SK-N-SH (cell line): ENCODE measurements at regions not wholly inside any gene's neighbourhood (a gene's known extent, or its start where the extent isn't known, plus 50 kb on each side); places are given as distances from the start of the nearest gene placed in this dataset.
A peak's percentile ranks its signal among the peaks of the same experiment; 100 is the strongest.

Experiments used
- CTCF ChIA-PET: fragments of 300-600, 350-600 bp; formaldehyde crosslinking; extraction: SDS; loops from one replicate; lab custom pipeline; 2021; lab: Yijun Ruan, JAX
- POLR2A ChIA-PET: fragments of 350-600 bp; sonication (Branson Sonifier 250); formaldehyde crosslinking; extraction: SDS; loops from one replicate; lab custom pipeline; 2020; ENCODE audit warnings: antibody characterized with exemption, inconsistent platforms; lab: Yijun Ruan, JAX
- DNase-seq: peaks from one replicate; pipeline ENCODE4 v3.0.0; 2012
- H2AFZ ChIP-seq: fragments of 200-600 bp; sonication (generic); 2 replicates; pipeline ENCODE4 v1.8.1; 2016; ENCODE audit warnings: antibody characterized with exemption, mild to moderate bottlenecking, low read depth
- H3F3A ChIP-seq: fragments of 200-600 bp; sonication (generic); replicated peaks from 2 replicates; pipeline ENCODE3; 2016; ENCODE audit warnings: antibody characterized with exemption, mild to moderate bottlenecking; ENCODE audit not compliant: insufficient read depth
- H3K27ac ChIP-seq, 2 experiments: fragments of 200-500 bp in 1 of 2; fragments of 200-600 bp in 1 of 2; sonication (Bioruptor generic) in 1 of 2; sonication (generic), shearing (Covaris generic) in 1 of 2; 2 replicates each; pipeline versions ENCODE4 v1.5.1 to v1.6.1; 2014 to 2016; ENCODE audit warnings: low read depth in 2 of 2, inconsistent platforms in 1 of 2, low read length in 1 of 2, mild to moderate bottlenecking in 1 of 2, mixed read lengths in 1 of 2
- H3K27me3 ChIP-seq: fragments of 200-600 bp; sonication (generic), shearing (Covaris generic); 2 replicates; pipeline ENCODE4 v1.6.1; 2016; ENCODE audit warnings: mixed run types; ENCODE audit not compliant: insufficient read depth
- H3K36me3 ChIP-seq, 2 experiments: fragments of 200-500 bp in 1 of 2; fragments of 200-600 bp in 1 of 2; sonication (Bioruptor generic) in 1 of 2; sonication (generic) in 1 of 2; replicated peaks in 1 of 2; 2 replicates each; pipeline versions ENCODE3 to v1.5.1; 2014 to 2016; ENCODE audit warnings: low read length in 1 of 2, mild to moderate bottlenecking in 1 of 2; ENCODE audit not compliant: insufficient read depth in 2 of 2, control insufficient read depth in 1 of 2
- H3K4me1 ChIP-seq, 2 experiments: fragments of 200-500 bp in 1 of 2; fragments of 200-600 bp in 1 of 2; sonication (Bioruptor generic) in 1 of 2; sonication (generic), shearing (Covaris generic) in 1 of 2; 2 replicates each; pipeline versions ENCODE4 v1.5.1 to v1.6.1; 2014 to 2016; ENCODE audit warnings: low read depth in 1 of 2, low read length in 1 of 2, mixed run types in 1 of 2; ENCODE audit not compliant: insufficient read depth in 2 of 2, control insufficient read depth in 1 of 2
- H3K4me2 ChIP-seq: fragments of 200-600 bp; sonication (generic), shearing (Covaris generic); 2 replicates; pipeline ENCODE4 v1.6.1; 2017; ENCODE audit warnings: mixed run types
- H3K4me3 ChIP-seq, 2 experiments: fragments of 200-500 bp in 1 of 2; fragments of 200-600 bp in 1 of 2; sonication (Bioruptor generic) in 1 of 2; sonication (generic), shearing (Covaris generic) in 1 of 2; 2 replicates each; pipeline versions ENCODE4 v1.5.1 to v1.8.1; 2014 to 2016; ENCODE audit warnings: low read depth in 2 of 2, inconsistent platforms in 1 of 2, low read length in 1 of 2, mild to moderate bottlenecking in 1 of 2, mixed read lengths in 1 of 2, moderate library complexity in 1 of 2
- H3K79me2 ChIP-seq: fragments of 200-600 bp; sonication (generic); 2 replicates; pipeline ENCODE4 v1.8.1; 2017; ENCODE audit warnings: mild to moderate bottlenecking; ENCODE audit not compliant: insufficient read depth
- H3K9ac ChIP-seq: fragments of 200-600 bp; sonication (generic); 2 replicates; pipeline ENCODE4 v1.6.1; 2017; ENCODE audit warnings: mixed run types
- H3K9me2 ChIP-seq: fragments of 200-600 bp; sonication (generic); 2 replicates; pipeline ENCODE4 v1.6.1; 2017; ENCODE audit warnings: mixed run types
- H3K9me3 ChIP-seq: fragments of 200-600 bp; sonication (generic); 2 replicates; pipeline ENCODE4 v1.6.1; 2017; ENCODE audit warnings: mixed run types, mild to moderate bottlenecking, moderate library complexity
- H4K20me1 ChIP-seq: fragments of 200-600 bp; sonication (generic); 2 replicates; pipeline ENCODE4 v1.6.1; 2017; ENCODE audit warnings: mild to moderate bottlenecking, mixed run types; ENCODE audit not compliant: insufficient read depth
- CHD2 ChIP-seq: fragments of 150-350 bp; IDR thresholded peaks from 2 replicates; pipeline ENCODE4 v1.6.1; 2018; ENCODE audit warnings: low read length; ENCODE audit not compliant: partially characterized antibody
- CTCF ChIP-seq: fragments of 200-600 bp; sonication (generic); IDR thresholded peaks from 2 replicates; pipeline ENCODE4 v1.6.1; 2017; ENCODE audit warnings: antibody characterized with exemption, mild to moderate bottlenecking, moderate library complexity
- ELF1 ChIP-seq: IDR thresholded peaks from 2 replicates; pipeline ENCODE4 v1.4.0; 2012
- FOSL2 ChIP-seq: IDR thresholded peaks from 2 replicates; pipeline ENCODE4 v1.4.0; 2012; ENCODE audit warnings: low read depth, mild to moderate bottlenecking, moderate library complexity, borderline replicate concordance
- FOXJ3 ChIP-seq: sonication (generic); formaldehyde crosslinking; IDR thresholded peaks from 2 replicates; pipeline ENCODE4 v1.5.1; 2020; ENCODE audit warnings: mild to moderate bottlenecking, missing genetic modification reagents
- GABPA ChIP-seq: IDR thresholded peaks from 2 replicates; pipeline ENCODE4 v1.4.0; 2012; ENCODE audit warnings: low read depth, mild to moderate bottlenecking
- IRF3 ChIP-seq: fragments of 150-350 bp; IDR thresholded peaks from 2 replicates; pipeline ENCODE4 v1.6.1; 2016; ENCODE audit warnings: mild to moderate bottlenecking, low read depth, low read length
- MAX ChIP-seq: IDR thresholded peaks from 2 replicates; pipeline ENCODE4 v1.4.0; 2012; ENCODE audit warnings: low read depth
- NRF1 ChIP-seq: IDR thresholded peaks from 2 replicates; pipeline ENCODE4 v1.6.1; 2012; ENCODE audit warnings: low read depth, mild to moderate bottlenecking, low read length
- PBX3 ChIP-seq: IDR thresholded peaks from 2 replicates; pipeline ENCODE4; 2012
- RAD21 ChIP-seq: IDR thresholded peaks from 2 replicates; pipeline ENCODE4 v1.6.1; 2012; ENCODE audit warnings: mild to moderate bottlenecking, low read length
- RXRA ChIP-seq: IDR thresholded peaks from 2 replicates; pipeline ENCODE4 v1.4.0; 2012; ENCODE audit warnings: low read depth, mild to moderate bottlenecking, borderline replicate concordance
- SIN3A ChIP-seq: IDR thresholded peaks from 2 replicates; pipeline ENCODE4 v1.6.1; 2012; ENCODE audit warnings: low read depth, mild to moderate bottlenecking, low read length, moderate library complexity, borderline replicate concordance
- SMC3 ChIP-seq: IDR thresholded peaks from 2 replicates; pipeline ENCODE4 v1.6.1; 2012; ENCODE audit warnings: low read depth, low read length, improper control_type of control experiment
- TCF12 ChIP-seq: IDR thresholded peaks from 2 replicates; pipeline ENCODE4 v1.4.0; 2012
- TEAD4 ChIP-seq: IDR thresholded peaks from 2 replicates; pipeline ENCODE4 v1.4.0; 2012; ENCODE audit warnings: mild to moderate bottlenecking, borderline replicate concordance; ENCODE audit not compliant: insufficient read depth
- USF2 ChIP-seq: fragments of 150-350 bp; IDR thresholded peaks from 2 replicates; pipeline ENCODE4 v1.6.1; 2017; ENCODE audit warnings: antibody characterized with exemption, low read length, low read depth, borderline replicate concordance
- YY1 ChIP-seq: IDR thresholded peaks from 2 replicates; pipeline ENCODE4 v1.4.0; 2012; ENCODE audit warnings: low read depth, mild to moderate bottlenecking
- WGBS: methylation state at CpG from one replicate; pipeline ENCODE4 v1.1.6; 2017; ENCODE audit warnings: low lambda C conversion rate; 5-methylcytosine and 5-hydroxymethylcytosine counted together

- H3K9ac ChIP-seq: no peak overlapping the region
- no peak for DNase-seq
- TF ChIP-seq MAX: no peak
- no peak for TF ChIP-seq USF2
- TF ChIP-seq CHD2: no peak
- no peak for TF ChIP-seq CTCF
- no peak for TF ChIP-seq TCF12
- no peak for TF ChIP-seq FOSL2
- TF ChIP-seq GABPA: no peak
- no peak for TF ChIP-seq NRF1
- H3F3A ChIP-seq: no peaks in the 10 kb centered on the region
- 31% methylated on average over 4 of the region's 4 CpGs for WGBS
- POLR2A ChIA-PET: no interaction called here
- H3K9me2 ChIP-seq: no peaks in the 10 kb centered on the region
- H4K20me1 ChIP-seq: no peaks in the 10 kb centered on the region
- H3K4me1 ChIP-seq: no peaks in the 10 kb centered on the region; a peak in 1 of 4 replicates
- CTCF ChIA-PET: no interaction called here
- no peaks in the 10 kb centered on the region for H3K79me2 ChIP-seq
- H3K4me2 ChIP-seq: no peak overlapping the region
- no peak overlapping the region for H3K4me3 ChIP-seq
- no peak overlapping the region for H3K27ac ChIP-seq
- peak overlapping the region; percentile 79 for H2AFZ ChIP-seq
- no peaks in the 10 kb centered on the region for H3K36me3 ChIP-seq
- no peaks in the 10 kb centered on the region for H3K27me3 ChIP-seq
- H3K9me3 ChIP-seq: no peaks in the 10 kb centered on the region
These were observed 50.6 kb upstream of the IKZF2 start for GRCh38 chr2:213202011-213202410.

- Histone ChIP-seq H3K27me3 (no peaks in the 10 kb centered on the region), H3K4me1 (no peaks in the 10 kb centered on the region; a peak in 1 of 4 replicates), H3K4me2 (no peak overlapping the region)
- POLR2A ChIA-PET: no interaction called here
- no peak for TF ChIP-seq IRF3
- no peak for TF ChIP-seq RAD21
- no peak for TF ChIP-seq GABPA
- TF ChIP-seq YY1: no peak
- no peak for TF ChIP-seq NRF1
- TF ChIP-seq SIN3A: no peak
- TF ChIP-seq CTCF: no peak
- TF ChIP-seq SMC3: no peak
- TF ChIP-seq TEAD4: no peak
- TF ChIP-seq PBX3: no peak
- TF ChIP-seq RXRA: no peak
- TF ChIP-seq FOXJ3 (CRISPR knock-in tag): no peak
- TF ChIP-seq ELF1: no peak
- TF ChIP-seq, all 33 proteins: peak for 0
- Histone ChIP-seq H3K4me3 (no peak overlapping the region), H3F3A (no peaks in the 10 kb centered on the region), H3K9ac (no peak overlapping the region), H3K79me2 (no peaks in the 10 kb centered on the region), H2AFZ (no peak overlapping the region), H3K9me3 (no peaks in the 10 kb centered on the region), H4K20me1 (no peaks in the 10 kb centered on the region), H3K27ac (no peak overlapping the region), H3K9me2 (no peaks in the 10 kb centered on the region), H3K36me3 (no peaks in the 10 kb centered on the region)
- 71% methylated on average over 1 of the region's 1 CpG for WGBS
- CTCF ChIA-PET: no interaction called here
- DNase-seq: no peak
These were observed 54.5 kb upstream of the IKZF2 start for GRCh38 chr2:213205944-213206343.
